ACHN (cell line): ENCODE measurements at regions not wholly inside any gene's neighbourhood (a gene's known extent, or its start where the extent isn't known, plus 50 kb on each side); places are given as distances from the start of the nearest gene placed in this dataset.
"Not testable (repeated sequence)": the region's sequence is repeated elsewhere in the genome, so short reads cannot be mapped to it uniquely, and the experiment has no call there.

ENCODE experiments used
- DNase-seq: peaks from one replicate; pipeline ENCODE4 v3.0.0-alpha.2; 2015
- in situ Hi-C: cut with HindIII; loops from 2 replicates; pipeline ENCODE4 v1.10.0; 2017; ENCODE audit warnings: low sequenced_read_pairs, low pct_ligation_motif_present, low pct_unique_long_range_greater_than_20kb

DNA sequence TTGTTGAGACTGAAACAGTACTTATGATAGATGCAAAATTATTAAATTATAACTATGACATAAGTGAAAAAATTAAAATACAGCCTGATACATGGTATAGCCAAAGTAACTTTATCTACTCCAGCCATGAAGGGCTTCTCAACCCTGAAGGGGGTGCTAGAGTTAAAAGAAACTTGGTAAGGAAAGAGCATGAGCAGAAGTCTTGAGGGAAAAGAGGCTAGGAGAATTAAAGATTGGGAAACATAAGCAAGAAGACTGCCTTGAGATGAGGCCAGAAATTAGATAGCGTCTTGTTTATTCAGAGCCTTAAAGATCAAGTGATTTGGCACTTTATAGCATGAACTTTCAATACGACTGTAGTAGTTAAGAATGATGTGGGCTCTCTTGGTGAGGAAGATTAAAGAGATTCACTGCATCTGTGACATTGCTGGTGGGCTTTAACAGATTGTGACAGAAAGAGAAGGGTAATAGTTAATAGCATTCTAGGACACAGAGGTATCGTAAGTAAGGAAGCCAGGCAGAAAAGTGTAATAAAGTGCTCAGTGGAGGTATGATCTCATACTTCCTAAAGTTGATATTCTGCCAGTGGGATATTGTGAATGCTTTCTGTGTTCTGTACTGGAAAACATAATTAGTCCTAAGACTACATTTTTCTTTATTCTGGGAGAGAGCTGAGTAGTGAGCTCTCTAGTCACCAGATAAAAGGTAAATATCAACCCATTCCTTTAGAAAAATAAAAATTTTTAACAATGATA, 385.4 kb upstream of the PRR20A start:
- DNase-seq: peak; percentile 10
- in situ Hi-C loops: no loop called here

DNA sequence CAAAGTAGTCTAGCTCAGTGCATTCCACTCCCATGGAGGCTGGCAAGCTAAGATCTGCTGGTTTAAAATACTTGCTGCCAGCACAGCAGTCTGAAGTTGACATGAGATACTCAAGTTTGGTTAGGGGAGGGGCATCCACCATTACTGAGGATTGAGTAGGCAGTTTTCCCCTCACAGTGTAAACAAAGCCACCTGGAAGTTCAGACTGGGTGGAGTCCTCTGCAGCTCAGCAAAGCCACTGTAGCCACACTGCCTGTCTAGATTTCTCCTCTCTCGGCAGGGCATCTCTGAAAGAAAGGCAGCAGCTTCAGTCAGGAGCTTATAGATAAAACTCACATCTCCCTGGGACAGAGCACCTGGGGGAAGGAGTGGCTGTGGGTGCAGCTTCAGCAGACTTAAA, 377.4 kb upstream of the PRR20A start:
- in situ Hi-C loops, DNase-seq: not testable (repeated sequence)

DNA sequence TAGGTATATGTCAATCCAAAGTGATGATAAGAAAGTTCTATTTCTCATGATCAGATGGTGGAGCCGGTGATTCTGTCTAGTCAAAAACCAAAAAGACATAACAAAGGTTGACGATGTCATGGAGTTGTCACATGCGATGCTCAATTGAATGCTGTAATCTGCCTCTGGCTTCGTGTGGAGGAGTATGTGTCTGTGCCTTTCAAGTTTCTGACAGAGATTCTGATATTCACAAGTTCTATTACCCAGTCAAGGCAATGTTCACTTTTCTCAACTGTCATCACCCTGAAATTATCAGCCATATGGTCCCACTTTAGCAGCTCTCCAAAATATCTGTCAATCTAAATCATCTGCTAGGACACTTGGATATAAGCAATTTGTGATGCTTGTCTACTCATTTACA, 367.6 kb upstream of the PRR20A start:
- no peak for DNase-seq
- in situ Hi-C loops: no loop called here

DNA sequence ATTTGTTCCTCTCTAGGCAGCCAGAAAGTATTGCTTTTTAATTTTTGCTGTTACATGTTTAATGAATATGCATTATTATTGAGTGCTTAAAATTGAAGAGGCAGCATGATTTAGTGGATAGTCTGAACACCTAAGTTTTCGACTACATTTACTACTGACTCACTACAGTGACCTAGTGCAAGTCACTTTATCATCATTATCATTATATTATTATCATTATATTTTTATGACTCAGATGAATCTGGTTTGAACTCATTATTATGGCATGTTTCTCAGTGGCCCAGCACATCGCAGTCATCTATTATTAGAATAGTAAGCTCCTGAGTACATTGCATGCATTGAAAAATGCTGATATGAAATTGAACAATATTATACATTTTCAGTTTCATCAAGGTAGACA, 351.2 kb upstream of the PRR20A start:
- in situ Hi-C loops: no loop called here
- DNase-seq: no peak

DNA sequence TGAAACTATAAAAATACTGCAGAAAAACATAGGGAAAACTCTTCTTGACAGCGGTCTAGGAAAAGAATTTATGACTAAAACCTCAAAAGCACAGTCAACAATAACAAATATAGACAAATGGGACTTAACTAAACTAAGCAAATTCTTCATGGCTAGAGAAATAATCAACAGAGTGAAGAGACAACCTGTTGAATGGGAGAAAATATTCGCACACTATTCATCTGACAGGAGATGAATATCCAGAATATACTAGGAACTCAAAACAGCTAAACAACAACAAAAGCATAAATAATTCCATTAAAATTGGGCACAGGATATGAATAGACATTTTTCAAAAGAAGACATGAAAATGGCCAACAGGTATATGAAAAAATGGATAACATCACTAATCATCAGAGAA, 303.6 kb upstream of the PRR20A start:
- in situ Hi-C loops: no loop called here
- DNase-seq: no peak

DNA sequence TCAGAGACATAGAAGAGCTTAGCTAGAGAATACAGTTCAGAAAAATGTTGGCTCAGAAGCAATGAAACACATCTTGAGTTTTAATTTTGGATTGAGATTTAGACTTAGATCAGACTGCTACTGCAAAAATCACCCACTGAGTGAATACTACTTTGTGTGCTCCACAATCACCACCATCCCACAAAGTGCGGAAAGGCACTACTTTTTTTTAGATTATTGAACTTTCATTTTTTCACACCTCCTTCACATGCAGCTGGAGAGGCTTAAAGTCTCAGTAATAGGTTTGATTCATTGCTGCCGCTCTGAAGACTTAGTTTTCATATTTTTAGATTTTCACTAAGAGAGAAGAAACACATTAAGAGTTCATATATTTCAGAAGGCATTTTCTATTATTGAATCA, 289.9 kb upstream of the PRR20A start:
- DNase-seq: no peak
- in situ Hi-C loops: no loop called here

DNA sequence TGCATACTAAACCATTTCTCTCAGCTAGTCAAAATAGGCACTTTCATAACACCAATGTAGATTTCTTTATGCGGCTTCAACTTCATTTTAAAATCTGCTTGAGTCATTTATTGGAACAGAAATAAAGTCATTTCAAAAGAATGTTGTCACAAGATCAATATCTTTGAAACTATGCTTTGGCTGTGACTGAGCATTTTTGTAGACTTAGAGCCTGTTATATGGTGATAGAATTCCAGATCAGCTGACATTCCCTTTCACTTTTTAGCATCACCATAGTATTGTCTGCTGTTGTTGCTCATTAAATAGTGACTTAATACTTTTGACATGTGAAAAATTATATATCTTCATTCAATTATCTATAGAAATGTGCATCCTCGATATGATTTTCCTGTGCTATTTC, 279.2 kb upstream of the PRR20A start:
- DNase-seq: no peak
- in situ Hi-C loops: no loop called here

DNA sequence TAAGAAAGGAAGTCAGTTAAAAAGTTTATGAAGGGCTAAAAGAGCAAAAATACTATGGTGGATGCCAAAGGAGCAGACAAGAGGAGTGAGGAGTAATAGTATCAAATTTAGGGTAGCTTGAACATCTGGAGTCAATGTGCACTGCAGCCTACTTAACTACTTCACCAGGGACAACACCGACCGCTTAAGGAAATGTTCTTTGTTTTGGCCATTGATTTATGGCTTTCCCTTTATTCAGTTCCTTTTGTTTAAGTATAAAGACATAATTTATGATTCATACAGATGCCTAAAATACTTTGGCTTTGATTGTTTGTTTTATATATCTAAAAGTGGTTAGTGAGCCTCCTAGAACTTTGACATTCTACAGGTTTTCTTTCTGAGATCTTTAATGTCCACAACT, 276.3 kb upstream of the PRR20A start:
- DNase-seq: no peak
- in situ Hi-C loops: no loop called here

DNA sequence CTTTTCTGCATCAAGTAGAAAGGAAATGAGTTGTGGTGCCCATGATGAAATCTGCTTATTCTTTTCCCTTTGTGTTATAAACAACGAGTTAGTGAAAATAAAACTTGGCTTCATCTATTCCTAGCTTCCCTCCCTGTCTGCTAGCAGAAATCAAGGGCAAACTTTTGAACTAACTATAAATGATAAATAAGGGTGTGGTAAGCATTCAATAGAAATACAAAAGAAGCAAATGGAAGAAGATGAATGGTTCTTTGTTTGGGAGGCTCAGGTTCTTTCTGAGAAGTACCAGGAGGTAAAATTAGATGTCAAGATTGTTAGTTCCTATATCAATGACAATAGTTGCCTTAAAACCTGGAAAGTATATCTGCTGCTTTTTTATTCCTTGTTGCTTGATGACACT, 275.3 kb upstream of the PRR20A start:
- no peak for DNase-seq

DNA sequence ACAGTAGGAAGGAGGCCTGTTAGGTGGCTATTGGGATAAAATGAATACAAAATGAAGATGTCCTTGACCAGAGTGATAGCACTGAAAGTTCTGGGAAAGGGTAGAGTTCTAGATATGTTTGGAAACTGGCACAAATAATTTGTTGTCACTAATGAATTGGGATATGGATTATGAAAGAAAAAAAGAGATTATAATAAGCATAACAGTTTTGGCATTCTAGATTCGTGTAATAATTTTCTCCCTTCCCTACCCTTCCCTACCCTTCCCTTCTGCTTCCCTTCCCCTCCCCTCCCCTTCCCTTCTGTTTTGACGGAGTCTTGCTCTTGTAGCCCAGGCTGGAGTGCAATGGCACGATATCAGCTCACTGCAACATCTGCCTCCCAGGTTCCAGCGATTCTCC, 271.0 kb upstream of the PRR20A start:
- in situ Hi-C loops: no loop called here
- no peak for DNase-seq

More for the DNA sequence above, 275.3 kb upstream of the PRR20A start:
- in situ Hi-C loops: no loop called here

DNA sequence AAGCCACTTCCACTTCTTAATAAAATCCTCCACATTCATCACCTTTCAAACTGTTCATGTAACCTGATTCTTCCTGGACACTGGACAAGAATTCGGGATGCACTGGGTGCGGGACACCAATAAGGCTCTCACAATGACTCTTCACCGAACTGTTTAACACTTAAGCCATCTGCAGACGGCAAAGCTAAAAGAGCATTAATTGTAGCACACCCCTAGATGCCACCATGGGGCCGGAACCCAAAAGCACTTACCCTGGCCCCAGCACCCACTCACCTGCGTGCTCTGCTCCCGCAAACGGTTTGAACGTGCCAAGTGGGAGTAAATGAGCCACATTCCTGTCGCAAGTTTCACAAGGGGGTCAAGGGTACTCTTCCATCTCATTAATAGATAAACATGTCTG, 254.3 kb upstream of the PRR20A start:
- DNase-seq: no peak
- in situ Hi-C loops: no loop called here

DNA sequence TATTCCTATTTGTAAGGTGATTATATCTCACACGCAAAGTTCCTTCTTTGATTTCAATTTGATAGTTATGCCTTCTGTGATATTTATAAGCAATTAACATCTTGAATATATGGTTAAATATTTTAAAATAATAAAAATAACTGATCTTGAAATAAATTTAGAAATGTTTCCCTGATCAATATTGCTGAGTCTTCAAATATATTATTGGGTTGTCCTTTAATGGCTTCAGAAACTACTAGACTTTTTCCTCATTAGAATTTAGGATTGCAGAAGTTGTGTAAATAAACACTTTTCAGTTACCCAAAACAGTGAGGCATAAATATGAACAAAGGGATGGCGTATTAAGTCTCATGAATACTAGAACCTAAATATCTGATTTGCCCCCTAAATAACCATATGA, 252.3 kb upstream of the PRR20A start:
- DNase-seq: no peak
- in situ Hi-C loops: no loop called here

DNA sequence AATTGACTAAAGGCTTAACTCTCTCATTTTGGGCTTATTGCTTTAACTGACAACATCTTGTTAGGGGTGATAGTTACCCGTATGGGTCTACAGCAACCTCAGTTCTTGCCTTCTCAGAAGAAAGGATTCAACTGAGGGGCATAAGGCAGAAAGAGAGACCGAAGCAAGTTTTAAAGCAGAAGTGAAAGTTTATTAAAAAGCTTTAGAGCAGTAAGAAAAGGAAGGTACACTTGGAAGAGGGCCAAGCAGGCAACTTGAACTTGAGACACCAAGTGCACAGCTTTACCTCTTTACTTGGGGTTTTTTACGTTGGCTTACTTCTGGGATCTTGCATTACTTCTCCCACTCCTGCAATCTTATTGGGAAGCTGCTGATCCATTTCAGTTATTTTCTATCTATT, 246.9 kb upstream of the PRR20A start:
- DNase-seq: no peak
- in situ Hi-C loops: no loop called here

DNA sequence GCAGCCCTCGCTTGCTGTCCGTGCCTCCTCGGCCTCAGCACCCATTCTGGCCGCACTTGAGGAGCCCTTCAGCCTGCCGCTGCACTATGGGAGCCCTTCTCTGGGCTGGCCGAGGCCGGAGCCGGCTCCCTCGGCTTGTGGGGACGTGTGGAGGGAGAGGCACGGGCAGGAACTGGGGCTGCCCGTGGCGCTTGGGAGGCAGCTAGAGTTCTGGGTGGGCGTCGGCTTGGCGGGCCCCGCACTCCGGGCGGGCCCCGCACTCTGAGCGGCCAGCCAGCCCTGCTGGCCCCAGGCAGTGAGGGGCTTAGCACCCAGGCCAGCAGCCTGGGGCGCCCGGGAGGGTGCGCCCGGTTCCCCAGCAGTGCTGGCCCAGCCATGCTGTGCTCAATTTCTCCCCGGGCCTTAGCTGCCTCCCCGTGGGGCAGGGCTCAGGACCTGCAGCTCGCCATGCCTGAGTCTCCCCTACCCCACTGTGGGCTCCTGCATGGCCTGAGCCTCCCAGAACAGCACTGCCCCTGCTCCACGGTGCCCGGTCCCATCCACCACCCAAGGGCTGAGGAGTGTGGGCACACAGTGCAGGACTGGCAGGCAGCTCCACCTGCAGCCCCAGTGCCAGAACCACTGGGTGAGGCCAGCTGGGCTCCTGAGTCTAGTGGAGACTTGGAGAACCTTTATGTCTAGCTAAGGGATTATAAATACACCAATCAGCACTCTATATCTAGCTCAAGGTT, 240.0 kb upstream of the PRR20A start:
- in situ Hi-C loops: no loop called here
- DNase-seq: no peak

DNA sequence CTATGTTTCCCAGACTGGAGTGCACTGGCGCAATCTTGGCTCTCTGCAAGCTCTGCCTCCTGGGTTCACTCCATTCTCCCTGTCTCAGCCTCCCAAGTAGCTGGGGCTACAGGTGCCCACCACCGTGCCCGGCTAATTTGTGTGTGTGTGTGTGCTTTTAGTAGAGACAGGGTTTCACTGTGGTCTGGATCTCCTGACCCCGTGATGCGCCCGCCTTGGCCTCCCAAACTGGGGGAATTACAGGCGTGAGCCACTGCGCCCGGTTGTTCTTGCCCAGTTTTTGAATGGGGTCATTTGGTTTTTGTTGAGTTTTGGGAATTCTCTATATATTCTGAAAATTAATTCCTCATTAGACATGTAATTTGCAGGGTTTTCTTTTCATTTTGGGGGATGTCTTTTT, 238.4 kb upstream of the PRR20A start:
- DNase-seq: no peak
- in situ Hi-C loops: no loop called here

DNA sequence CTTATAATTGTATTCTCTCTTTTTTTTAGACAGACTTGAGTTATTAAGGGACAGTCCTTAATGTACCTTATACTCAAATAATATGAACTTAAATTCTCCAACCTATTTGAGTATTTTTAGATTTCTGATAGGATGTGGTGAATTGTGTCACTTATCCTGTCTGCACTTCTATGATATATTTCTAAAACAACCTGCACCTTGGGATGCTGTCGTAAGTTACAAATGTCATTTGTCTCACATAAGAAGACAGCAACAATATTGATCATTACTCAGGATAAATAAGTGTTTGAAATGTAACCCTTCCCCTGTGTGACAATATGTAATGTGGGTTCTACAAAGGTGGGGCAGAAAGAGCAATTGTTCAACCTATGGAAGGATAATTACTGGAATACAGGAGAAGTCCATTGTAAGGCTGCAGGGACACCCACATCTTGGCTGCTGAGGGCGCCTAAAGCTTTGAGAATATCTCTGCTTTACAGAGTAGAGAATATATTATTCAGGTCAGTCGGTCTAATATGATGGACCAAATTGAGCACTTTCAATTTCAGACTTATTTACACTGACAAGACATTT, 236.9 kb upstream of the PRR20A start:
- DNase-seq: no peak
- in situ Hi-C loops: no loop called here

DNA sequence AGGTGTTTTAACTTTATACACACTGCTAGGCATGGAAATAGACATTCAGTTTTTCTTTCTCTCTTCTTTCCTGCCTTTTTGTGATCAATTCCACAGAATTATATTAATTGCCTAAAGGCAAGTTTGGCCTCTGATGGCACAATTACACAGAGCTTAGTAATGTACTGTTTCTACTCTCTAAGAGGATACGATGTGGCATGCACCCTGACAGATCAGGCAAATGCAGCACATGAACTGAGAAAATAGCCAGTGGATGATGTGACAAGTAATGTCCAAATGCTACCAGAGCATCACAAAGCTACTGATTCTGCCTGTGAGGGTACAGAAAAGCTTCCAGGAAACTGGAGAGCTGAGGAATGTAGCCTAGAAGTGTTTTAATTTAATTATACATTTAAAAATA, 233.8 kb upstream of the PRR20A start:
- in situ Hi-C loops: no loop called here

DNA sequence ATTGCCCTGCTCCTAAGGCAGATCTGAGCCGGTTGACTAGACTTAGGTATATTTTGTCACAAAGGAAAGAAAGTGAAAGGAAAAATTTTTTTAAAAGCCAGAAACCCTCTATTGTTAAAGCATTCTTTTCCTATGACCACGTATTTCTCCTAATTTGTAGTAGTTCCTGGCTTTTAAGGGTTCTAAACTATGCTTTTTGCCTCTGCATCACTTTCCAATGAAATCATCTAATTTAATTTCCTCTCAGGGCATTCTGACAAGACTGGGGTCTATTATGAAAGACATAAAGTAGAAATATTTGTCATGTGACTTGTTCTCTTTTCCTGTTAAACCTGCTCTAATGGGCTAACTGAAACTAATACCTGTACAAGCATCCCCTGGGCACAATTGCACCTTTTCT, 233.0 kb upstream of the PRR20A start:
- in situ Hi-C loops: no loop called here
- no peak for DNase-seq

More for the DNA sequence above, 233.8 kb upstream of the PRR20A start:
- no peak for DNase-seq

DNA sequence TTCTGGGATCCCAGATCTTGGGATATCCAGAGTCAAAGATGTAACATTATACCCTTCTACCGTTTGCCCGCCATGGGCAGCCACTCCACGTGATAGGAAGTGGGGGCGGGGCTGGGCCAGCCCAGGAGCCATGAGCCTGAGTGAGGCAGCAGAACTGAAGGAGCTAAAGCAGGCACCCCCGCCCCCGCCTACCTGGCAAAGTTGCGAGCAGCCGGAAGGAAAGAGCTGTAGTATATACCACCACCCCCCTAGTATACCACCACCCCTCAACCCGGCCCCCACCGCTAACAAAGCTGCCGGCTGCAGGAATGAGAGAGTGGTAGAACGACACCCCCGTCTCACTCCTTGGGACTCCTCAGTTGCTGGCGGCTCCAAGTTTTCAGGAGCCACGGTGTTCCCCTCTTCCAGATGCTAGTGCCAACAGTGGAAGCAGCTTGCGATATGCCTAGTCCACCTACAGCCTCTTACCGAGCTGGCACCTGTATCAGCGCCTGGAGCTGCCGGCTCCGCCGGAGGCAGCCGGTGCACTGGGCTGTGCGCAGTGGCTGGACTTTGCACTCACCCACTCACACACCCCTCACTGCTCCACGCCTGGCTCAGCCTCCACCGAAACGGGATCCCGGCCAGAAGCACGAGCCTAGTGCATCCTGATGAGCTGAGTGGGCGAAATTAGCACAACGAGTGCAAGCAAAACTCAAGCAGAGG, 230.7 kb upstream of the PRR20A start:
- in situ Hi-C loops: no loop called here
- DNase-seq: no peak
